SK-N-SH treated with all-trans-retinoic acid at 6 μM for 48 hours (cell line): ENCODE measurements at regions not wholly inside any gene's neighbourhood (a gene's known extent, or its start where the extent isn't known, plus 50 kb on each side); places are given as distances from the start of the nearest gene placed in this dataset.

Experiments
- ATAC-seq: fragments of 200-7000 bp; cut with Tn5 transposase; 3 replicates; pipeline ENCODE4 v1.9.1; 2020; ENCODE audit warnings: mild to moderate bottlenecking, moderate library complexity
- ARNTL ChIP-seq: fragments of 450-650 bp; formaldehyde crosslinking; IDR thresholded peaks from 2 replicates; pipeline ENCODE4 v1.5.0; 2020; ENCODE audit warnings: low read depth, mild to moderate bottlenecking, moderate library complexity, borderline replicate concordance
- BACH2 ChIP-seq: fragments of 250-450 bp; sonication (Bioruptor Pico); IDR thresholded peaks from 2 replicates; pipeline ENCODE4 v1.9.0; 2021; ENCODE audit warnings: mild to moderate bottlenecking, borderline replicate concordance
- CSDC2 ChIP-seq: fragments of 250-450 bp; sonication (Bioruptor Pico); IDR thresholded peaks from 2 replicates; pipeline ENCODE4 v1.5.0; 2020; ENCODE audit warnings: mild to moderate bottlenecking, moderate library complexity
- ESRRG ChIP-seq: fragments of 250-450 bp; sonication (Bioruptor Pico); IDR thresholded peaks from 2 replicates; pipeline ENCODE4 v1.6.1; 2021; ENCODE audit warnings: mild to moderate bottlenecking
- GLIS3 ChIP-seq: fragments of 250-450 bp; sonication (Bioruptor Pico); IDR thresholded peaks from 2 replicates; pipeline ENCODE4 v1.5.0; 2020; ENCODE audit warnings: mild to moderate bottlenecking, moderate library complexity
- ISL1 ChIP-seq: fragments of 250-450 bp; sonication (Bioruptor Pico); IDR thresholded peaks from 2 replicates; pipeline ENCODE4 v2.1.2; 2022; ENCODE audit warnings: mild to moderate bottlenecking, moderate library complexity
- OSR1 ChIP-seq: fragments of 250-450 bp; sonication (Bioruptor Pico); IDR thresholded peaks from 2 replicates; pipeline ENCODE4 v1.8.0; 2022; ENCODE audit warnings: moderate library complexity, mild to moderate bottlenecking, inconsistent platforms
- PPARA ChIP-seq: fragments of 250-450 bp; sonication (Bioruptor Pico); IDR thresholded peaks from 2 replicates; pipeline ENCODE4 v1.5.0; 2020; ENCODE audit warnings: mild to moderate bottlenecking, borderline replicate concordance
- RARB ChIP-seq: fragments of 250-450 bp; sonication (Bioruptor Pico); IDR thresholded peaks from 2 replicates; pipeline ENCODE4 v1.8.0; 2021; ENCODE audit warnings: mild to moderate bottlenecking, moderate library complexity
- SNAI2 ChIP-seq: fragments of 250-450 bp; sonication (Bioruptor Pico); IDR thresholded peaks from 2 replicates; pipeline ENCODE4 v1.5.0; 2020; ENCODE audit warnings: mild to moderate bottlenecking, moderate library complexity
- TCF4 ChIP-seq: fragments of 250-450 bp; sonication (Bioruptor Pico); IDR thresholded peaks from 2 replicates; pipeline ENCODE4 v1.8.0; 2021; ENCODE audit warnings: mild to moderate bottlenecking, moderate library complexity, borderline replicate concordance
- TOX ChIP-seq: fragments of 250-450 bp; sonication (Bioruptor Pico); IDR thresholded peaks from 2 replicates; pipeline ENCODE4 v1.8.0; 2021; ENCODE audit warnings: mild to moderate bottlenecking, moderate library complexity, borderline replicate concordance
- ZC3H10 ChIP-seq: fragments of 250-450 bp; sonication (Bioruptor Pico); IDR thresholded peaks from 2 replicates; pipeline ENCODE4 v1.5.1; 2021; ENCODE audit warnings: mild to moderate bottlenecking, moderate library complexity
- ZFP3 ChIP-seq: fragments of 250-450 bp; sonication (Bioruptor Pico); IDR thresholded peaks from 2 replicates; pipeline ENCODE4 v1.5.0; 2020; ENCODE audit warnings: mild to moderate bottlenecking, moderate library complexity
- ZFP30 ChIP-seq: fragments of 450-650 bp; formaldehyde crosslinking; IDR thresholded peaks from 2 replicates; pipeline ENCODE4 v1.5.0; 2022; ENCODE audit warnings: mild to moderate bottlenecking, moderate library complexity
- ZNF8 ChIP-seq: fragments of 450-650 bp; formaldehyde crosslinking; IDR thresholded peaks from 2 replicates; pipeline ENCODE4 v1.5.0; 2020; ENCODE audit warnings: mild to moderate bottlenecking, moderate library complexity
- TF ChIP-seq, protein P1 (sequence below): fragments of 250-450 bp; sonication (Bioruptor Pico); IDR thresholded peaks from 2 replicates; pipeline ENCODE4 v1.8.0; 2021; ENCODE audit warnings: low read depth, mild to moderate bottlenecking, moderate library complexity, borderline replicate concordance
- TF ChIP-seq, protein P2 (sequence below): fragments of 250-450 bp; sonication (Bioruptor Pico); IDR thresholded peaks from 2 replicates; pipeline ENCODE4 v1.5.0; 2020; ENCODE audit warnings: mild to moderate bottlenecking, moderate library complexity
- TF ChIP-seq, protein P3 (sequence below): fragments of 250-450 bp; sonication (Bioruptor Pico); IDR thresholded peaks from 2 replicates; pipeline ENCODE4 v1.5.1; 2020; ENCODE audit warnings: low read depth, mild to moderate bottlenecking, moderate library complexity
- TF ChIP-seq, protein P4 (sequence below): fragments of 250-450 bp; sonication (Bioruptor Pico); IDR thresholded peaks from 2 replicates; pipeline ENCODE4 v1.8.0; 2020; ENCODE audit warnings: mild to moderate bottlenecking, moderate library complexity, borderline replicate concordance
- TF ChIP-seq, protein P5 (sequence below): fragments of 250-450 bp; sonication (Bioruptor Pico); IDR thresholded peaks from 2 replicates; pipeline ENCODE4 v1.5.1; 2021; ENCODE audit warnings: mild to moderate bottlenecking, moderate library complexity

DNA sequence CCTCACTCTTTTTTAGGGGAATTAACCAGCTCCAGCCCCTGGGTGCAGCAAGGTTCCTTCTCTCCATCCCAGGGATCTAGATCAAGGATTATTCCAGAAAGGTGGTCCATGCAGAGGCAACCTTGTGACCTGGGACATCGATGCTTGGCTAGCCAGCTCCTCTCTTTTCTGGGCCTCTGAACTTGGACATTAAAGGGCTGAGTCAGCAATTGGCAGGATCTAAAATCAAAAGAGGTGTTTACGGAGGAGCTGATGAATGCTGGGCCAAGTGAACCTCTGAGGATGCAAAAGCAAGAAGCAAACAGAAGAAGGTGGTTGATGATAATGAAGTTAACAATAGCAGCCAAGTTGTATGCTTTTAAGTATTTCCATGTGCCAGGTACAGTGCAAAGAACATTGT is 207.0 kb downstream of the MAF start:
- TF ChIP-seq, protein P1, sequence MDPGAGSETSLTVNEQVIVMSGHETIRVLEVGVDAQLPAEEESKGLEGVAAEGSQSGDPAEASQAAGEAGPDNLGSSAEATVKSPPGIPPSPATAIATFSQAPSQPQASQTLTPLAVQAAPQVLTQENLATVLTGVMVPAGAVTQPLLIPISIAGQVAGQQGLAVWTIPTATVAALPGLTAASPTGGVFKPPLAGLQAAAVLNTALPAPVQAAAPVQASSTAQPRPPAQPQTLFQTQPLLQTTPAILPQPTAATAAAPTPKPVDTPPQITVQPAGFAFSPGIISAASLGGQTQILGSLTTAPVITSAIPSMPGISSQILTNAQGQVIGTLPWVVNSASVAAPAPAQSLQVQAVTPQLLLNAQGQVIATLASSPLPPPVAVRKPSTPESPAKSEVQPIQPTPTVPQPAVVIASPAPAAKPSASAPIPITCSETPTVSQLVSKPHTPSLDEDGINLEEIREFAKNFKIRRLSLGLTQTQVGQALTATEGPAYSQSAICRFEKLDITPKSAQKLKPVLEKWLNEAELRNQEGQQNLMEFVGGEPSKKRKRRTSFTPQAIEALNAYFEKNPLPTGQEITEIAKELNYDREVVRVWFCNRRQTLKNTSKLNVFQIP (CRISPR knock-in tag) = no peak
- TF ChIP-seq ZC3H10 (CRISPR knock-in tag) (no peak), GLIS3 (CRISPR knock-in tag) (no peak), BACH2 (CRISPR knock-in tag) (no peak), SNAI2 (no peak), ZFP30 (CRISPR knock-in tag) (no peak), PPARA (CRISPR knock-in tag) (no peak), ISL1 (CRISPR knock-in tag) (no peak), OSR1 (CRISPR knock-in tag) (no peak), TOX (no peak), TCF4 (CRISPR knock-in tag) (no peak), RARB (no peak), ARNTL (CRISPR knock-in tag) (no peak), CSDC2 (CRISPR knock-in tag) (no peak), ZFP3 (CRISPR knock-in tag) (no peak)
- TF ChIP-seq, protein P2, sequence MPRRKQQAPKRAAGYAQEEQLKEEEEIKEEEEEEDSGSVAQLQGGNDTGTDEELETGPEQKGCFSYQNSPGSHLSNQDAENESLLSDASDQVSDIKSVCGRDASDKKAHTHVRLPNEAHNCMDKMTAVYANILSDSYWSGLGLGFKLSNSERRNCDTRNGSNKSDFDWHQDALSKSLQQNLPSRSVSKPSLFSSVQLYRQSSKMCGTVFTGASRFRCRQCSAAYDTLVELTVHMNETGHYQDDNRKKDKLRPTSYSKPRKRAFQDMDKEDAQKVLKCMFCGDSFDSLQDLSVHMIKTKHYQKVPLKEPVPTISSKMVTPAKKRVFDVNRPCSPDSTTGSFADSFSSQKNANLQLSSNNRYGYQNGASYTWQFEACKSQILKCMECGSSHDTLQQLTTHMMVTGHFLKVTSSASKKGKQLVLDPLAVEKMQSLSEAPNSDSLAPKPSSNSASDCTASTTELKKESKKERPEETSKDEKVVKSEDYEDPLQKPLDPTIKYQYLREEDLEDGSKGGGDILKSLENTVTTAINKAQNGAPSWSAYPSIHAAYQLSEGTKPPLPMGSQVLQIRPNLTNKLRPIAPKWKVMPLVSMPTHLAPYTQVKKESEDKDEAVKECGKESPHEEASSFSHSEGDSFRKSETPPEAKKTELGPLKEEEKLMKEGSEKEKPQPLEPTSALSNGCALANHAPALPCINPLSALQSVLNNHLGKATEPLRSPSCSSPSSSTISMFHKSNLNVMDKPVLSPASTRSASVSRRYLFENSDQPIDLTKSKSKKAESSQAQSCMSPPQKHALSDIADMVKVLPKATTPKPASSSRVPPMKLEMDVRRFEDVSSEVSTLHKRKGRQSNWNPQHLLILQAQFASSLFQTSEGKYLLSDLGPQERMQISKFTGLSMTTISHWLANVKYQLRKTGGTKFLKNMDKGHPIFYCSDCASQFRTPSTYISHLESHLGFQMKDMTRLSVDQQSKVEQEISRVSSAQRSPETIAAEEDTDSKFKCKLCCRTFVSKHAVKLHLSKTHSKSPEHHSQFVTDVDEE = no peak
- TF ChIP-seq, protein P3, sequence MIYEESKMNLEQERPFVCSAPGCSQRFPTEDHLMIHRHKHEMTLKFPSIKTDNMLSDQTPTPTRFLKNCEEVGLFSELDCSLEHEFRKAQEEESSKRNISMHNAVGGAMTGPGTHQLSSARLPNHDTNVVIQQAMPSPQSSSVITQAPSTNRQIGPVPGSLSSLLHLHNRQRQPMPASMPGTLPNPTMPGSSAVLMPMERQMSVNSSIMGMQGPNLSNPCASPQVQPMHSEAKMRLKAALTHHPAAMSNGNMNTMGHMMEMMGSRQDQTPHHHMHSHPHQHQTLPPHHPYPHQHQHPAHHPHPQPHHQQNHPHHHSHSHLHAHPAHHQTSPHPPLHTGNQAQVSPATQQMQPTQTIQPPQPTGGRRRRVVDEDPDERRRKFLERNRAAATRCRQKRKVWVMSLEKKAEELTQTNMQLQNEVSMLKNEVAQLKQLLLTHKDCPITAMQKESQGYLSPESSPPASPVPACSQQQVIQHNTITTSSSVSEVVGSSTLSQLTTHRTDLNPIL (CRISPR knock-in tag) = no peak
- TF ChIP-seq, protein P4, sequence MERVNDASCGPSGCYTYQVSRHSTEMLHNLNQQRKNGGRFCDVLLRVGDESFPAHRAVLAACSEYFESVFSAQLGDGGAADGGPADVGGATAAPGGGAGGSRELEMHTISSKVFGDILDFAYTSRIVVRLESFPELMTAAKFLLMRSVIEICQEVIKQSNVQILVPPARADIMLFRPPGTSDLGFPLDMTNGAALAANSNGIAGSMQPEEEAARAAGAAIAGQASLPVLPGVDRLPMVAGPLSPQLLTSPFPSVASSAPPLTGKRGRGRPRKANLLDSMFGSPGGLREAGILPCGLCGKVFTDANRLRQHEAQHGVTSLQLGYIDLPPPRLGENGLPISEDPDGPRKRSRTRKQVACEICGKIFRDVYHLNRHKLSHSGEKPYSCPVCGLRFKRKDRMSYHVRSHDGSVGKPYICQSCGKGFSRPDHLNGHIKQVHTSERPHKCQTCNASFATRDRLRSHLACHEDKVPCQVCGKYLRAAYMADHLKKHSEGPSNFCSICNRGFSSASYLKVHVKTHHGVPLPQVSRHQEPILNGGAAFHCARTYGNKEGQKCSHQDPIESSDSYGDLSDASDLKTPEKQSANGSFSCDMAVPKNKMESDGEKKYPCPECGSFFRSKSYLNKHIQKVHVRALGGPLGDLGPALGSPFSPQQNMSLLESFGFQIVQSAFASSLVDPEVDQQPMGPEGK = no peak
- TF ChIP-seq, protein P5, sequence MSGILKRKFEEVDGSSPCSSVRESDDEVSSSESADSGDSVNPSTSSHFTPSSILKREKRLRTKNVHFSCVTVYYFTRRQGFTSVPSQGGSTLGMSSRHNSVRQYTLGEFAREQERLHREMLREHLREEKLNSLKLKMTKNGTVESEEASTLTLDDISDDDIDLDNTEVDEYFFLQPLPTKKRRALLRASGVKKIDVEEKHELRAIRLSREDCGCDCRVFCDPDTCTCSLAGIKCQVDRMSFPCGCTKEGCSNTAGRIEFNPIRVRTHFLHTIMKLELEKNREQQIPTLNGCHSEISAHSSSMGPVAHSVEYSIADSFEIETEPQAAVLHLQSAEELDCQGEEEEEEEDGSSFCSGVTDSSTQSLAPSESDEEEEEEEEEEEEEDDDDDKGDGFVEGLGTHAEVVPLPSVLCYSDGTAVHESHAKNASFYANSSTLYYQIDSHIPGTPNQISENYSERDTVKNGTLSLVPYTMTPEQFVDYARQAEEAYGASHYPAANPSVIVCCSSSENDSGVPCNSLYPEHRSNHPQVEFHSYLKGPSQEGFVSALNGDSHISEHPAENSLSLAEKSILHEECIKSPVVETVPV (CRISPR knock-in tag) = no peak
- no peak for ATAC-seq

DNA sequence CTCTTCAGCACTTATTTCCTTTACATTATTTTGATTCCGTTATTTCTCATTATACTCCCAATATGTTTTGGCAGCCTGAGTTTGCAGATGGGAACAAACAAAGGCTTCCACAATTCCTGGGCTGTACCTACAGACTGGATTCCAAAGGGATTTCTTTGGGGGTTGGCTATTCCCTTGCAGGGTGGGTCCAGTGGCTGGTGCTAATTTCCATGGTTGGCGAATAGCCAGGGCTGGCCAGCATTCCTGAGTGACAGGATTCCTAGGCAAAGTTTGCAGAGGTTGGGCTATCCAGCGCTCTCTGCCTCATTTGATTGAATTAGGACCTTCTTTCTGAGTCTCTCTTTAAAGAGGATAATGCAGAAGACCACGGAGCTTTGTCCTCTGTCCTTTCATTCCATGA is 207.4 kb downstream of the MAF start:
- no peak for ATAC-seq
- TF ChIP-seq CSDC2 (CRISPR knock-in tag) (no peak), GLIS3 (CRISPR knock-in tag) (no peak), RARB (no peak), TOX (no peak), ZFP3 (CRISPR knock-in tag) (no peak), ARNTL (CRISPR knock-in tag) (no peak), ISL1 (CRISPR knock-in tag) (no peak), PPARA (CRISPR knock-in tag) (no peak), BACH2 (CRISPR knock-in tag) (no peak), ZNF8 (CRISPR knock-in tag) (no peak), ZC3H10 (CRISPR knock-in tag) (no peak), TCF4 (CRISPR knock-in tag) (no peak), ESRRG (CRISPR knock-in tag) (no peak), OSR1 (CRISPR knock-in tag) (no peak)
- TF ChIP-seq, protein P3 (CRISPR knock-in tag) = no peak
- TF ChIP-seq, protein P1 (CRISPR knock-in tag) = no peak
- TF ChIP-seq, protein P2 = no peak
- TF ChIP-seq, protein P5 (CRISPR knock-in tag) = no peak
